NB4 (cell line): ENCODE measurements at regions not wholly inside any gene's neighbourhood (a gene's known extent, or its start where the extent isn't known, plus 50 kb on each side); places are given as distances from the start of the nearest gene placed in this dataset.

ENCODE experiments used
- DNase-seq: peaks from one replicate; pipeline ENCODE4 v3.0.0; 2010; ENCODE audit warnings: low read depth
- H3K4me3 ChIP-seq: one replicate; pipeline ENCODE4 v1.5.1; 2011; ENCODE audit warnings: mild to moderate bottlenecking, low read depth, low read length, moderate library complexity
- CTCF ChIP-seq: IDR thresholded peaks from one replicate; pipeline ENCODE4 v1.5.1; 2012; ENCODE audit warnings: low read depth, low read length
- MAX ChIP-seq: IDR thresholded peaks from 2 replicates; pipeline ENCODE4 v1.6.1; 2011; ENCODE audit warnings: low read depth, low read length
- MYC ChIP-seq: IDR thresholded peaks from 2 replicates; pipeline ENCODE4 v1.6.1; 2011; ENCODE audit warnings: low read depth, low read length
- POLR2A ChIP-seq: IDR thresholded peaks from 2 replicates; pipeline ENCODE4 v1.6.1; 2011; ENCODE audit warnings: mild to moderate bottlenecking; ENCODE audit not compliant: insufficient read length; ENCODE audit errors: extremely low read depth

- H3K4me3 ChIP-seq = no peak overlapping the region
- TF ChIP-seq MYC (no peak), MAX (no peak), CTCF (no peak), POLR2A (no peak)
- no peak for DNase-seq
Measured at GRCh38 chr5:39902626-39903025, 477.8 kb upstream of the DAB2 start.

GRCh38 chr5:39898731-39899130, 474.0 kb upstream of the DAB2 start:
- H3K4me3 ChIP-seq = no peak overlapping the region
- no peak for TF ChIP-seq MYC
- TF ChIP-seq CTCF = no peak
- no peak for TF ChIP-seq MAX
- no peak for TF ChIP-seq POLR2A

GRCh38 chr5:39896706-39897105, 471.9 kb upstream of the DAB2 start:
- no peak overlapping the region for H3K4me3 ChIP-seq
- no peak for DNase-seq
- no peak for TF ChIP-seq POLR2A
- TF ChIP-seq MYC = no peak
- TF ChIP-seq MAX = no peak
- no peak for TF ChIP-seq CTCF

More at GRCh38 chr5:39898731-39899130, 474.0 kb upstream of the DAB2 start:
- DNase-seq = no peak

GRCh38 chr5:39896104-39896503, 471.3 kb upstream of the DAB2 start:
- no peak for DNase-seq
- H3K4me3 ChIP-seq = no peak overlapping the region
- no peak for TF ChIP-seq MAX
- no peak for TF ChIP-seq CTCF
- TF ChIP-seq MYC = no peak
- no peak for TF ChIP-seq POLR2A

GRCh38 chr5:39892708-39893107, 467.9 kb upstream of the DAB2 start:
- TF ChIP-seq MAX (no peak), CTCF (no peak), POLR2A (no peak)
- H3K4me3 ChIP-seq = no peak overlapping the region
- no peak for DNase-seq

GRCh38 chr5:39891376-39891775, 466.6 kb upstream of the DAB2 start:
- no peak for DNase-seq
- TF ChIP-seq MAX (no peak), MYC (no peak), POLR2A (no peak)
- no peak overlapping the region for H3K4me3 ChIP-seq
